CD14-positive monocyte (primary cell): ENCODE measurements at regions not wholly inside any gene's neighbourhood (a gene's known extent, or its start where the extent isn't known, plus 50 kb on each side); places are given as distances from the start of the nearest gene placed in this dataset.

Experiments
- DNase-seq, 3 donors: peaks; one replicate each; pipeline ENCODE4 v3.0.0-alpha.2; 2011 to 2022
- H2AFZ ChIP-seq: 2 replicates; pipeline ENCODE4 v1.6.0; 2012; ENCODE audit warnings: mild to moderate bottlenecking, low read depth, low read length, inconsistent platforms; ENCODE audit not compliant: insufficient read depth, poor library complexity, severe bottlenecking
- H3K27ac ChIP-seq, 2 donors: 1 replicate in 1 of 2; 2 replicates in 1 of 2; pipeline ENCODE4 v1.5.1; 2012 to 2013; ENCODE audit warnings: low read length in 2 of 2, control low read depth in 1 of 2, inconsistent platforms in 1 of 2, low read depth in 1 of 2, mild to moderate bottlenecking in 1 of 2
- H3K27me3 ChIP-seq, 2 donors: one replicate each; pipeline versions ENCODE4 v1.6.0 to v1.6.1; 2011 to 2013; ENCODE audit warnings: low read length in 2 of 2; ENCODE audit not compliant: control insufficient read depth in 2 of 2, insufficient read depth in 2 of 2
- H3K36me3 ChIP-seq, 2 donors: replicated peaks in 1 of 2; 1 replicate in 1 of 2; 2 replicates in 1 of 2; pipeline versions ENCODE4 v1.5.1 to v1.6.1; 2012 to 2013; ENCODE audit warnings: low read length in 2 of 2, control low read depth in 1 of 2, inconsistent platforms in 1 of 2, mild to moderate bottlenecking in 1 of 2; ENCODE audit not compliant: insufficient read depth in 2 of 2, control insufficient read depth in 1 of 2
- H3K4me1 ChIP-seq, 2 donors: 1 replicate in 1 of 2; 2 replicates in 1 of 2; pipeline versions ENCODE4 v1.5.1 to v1.6.1; 2012 to 2013; ENCODE audit warnings: low read length in 2 of 2, control low read depth in 1 of 2, inconsistent platforms in 1 of 2, mild to moderate bottlenecking in 1 of 2, moderate library complexity in 1 of 2; ENCODE audit not compliant: insufficient read depth in 2 of 2, control insufficient read depth in 1 of 2
- H3K4me2 ChIP-seq: replicated peaks from 2 replicates; pipeline ENCODE3; 2012; ENCODE audit warnings: low read length, moderate library complexity, mild to moderate bottlenecking; ENCODE audit not compliant: poor library complexity, severe bottlenecking; ENCODE audit errors: extremely low read depth
- H3K4me3 ChIP-seq, 3 experiments: fragments of 200-600 bp in 1 of 3; sonication (generic) in 1 of 3; replicated peaks in 1 of 3; 1 replicate in 2 of 3; 2 replicates in 1 of 3; pipeline ENCODE4 v1.5.1; 2011 to 2013; ENCODE audit warnings: low read length in 3 of 3, mild to moderate bottlenecking in 3 of 3, control low read depth in 2 of 3, low read depth in 2 of 3, inconsistent platforms in 1 of 3, moderate library complexity in 1 of 3
- H3K79me2 ChIP-seq: 2 replicates; pipeline ENCODE4 v1.6.0; 2012; ENCODE audit warnings: mild to moderate bottlenecking, control low read depth, inconsistent platforms, low read length, moderate library complexity; ENCODE audit not compliant: insufficient read depth
- H3K9ac ChIP-seq: 2 replicates; pipeline ENCODE4 v1.6.0; 2017; ENCODE audit warnings: low read length, mild to moderate bottlenecking; ENCODE audit not compliant: insufficient read depth, poor library complexity, severe bottlenecking
- H3K9me3 ChIP-seq, 2 donors: replicated peaks in 1 of 2; 1 replicate in 1 of 2; 2 replicates in 1 of 2; pipeline versions ENCODE4 v1.5.1 to v1.6.1; 2012 to 2013; ENCODE audit warnings: low read length in 2 of 2, control low read depth in 1 of 2; ENCODE audit not compliant: control insufficient read depth in 1 of 2, insufficient read depth in 1 of 2
- H4K20me1 ChIP-seq: 2 replicates; pipeline ENCODE4 v1.6.0; 2012; ENCODE audit warnings: mild to moderate bottlenecking, low read length, control low read depth, moderate library complexity; ENCODE audit not compliant: insufficient read depth
- H3K27ac Mint-ChIP-seq, 7 donors: one replicate each; pipeline ENCODE4 v1.8.0; 2020; ENCODE audit warnings: mild to moderate bottlenecking in 7 of 7, mixed read lengths in 7 of 7, moderate library complexity in 6 of 7, inconsistent platforms in 2 of 7
- H3K27me3 Mint-ChIP-seq, 3 donors: one replicate each; pipeline ENCODE4 v1.8.0; 2021 to 2022; ENCODE audit warnings: low read depth in 3 of 3, mild to moderate bottlenecking in 3 of 3, mixed read lengths in 3 of 3, moderate library complexity in 3 of 3, inconsistent platforms in 1 of 3
- H3K36me3 Mint-ChIP-seq, 2 donors: one replicate each; pipeline ENCODE4 v1.8.0; 2020; ENCODE audit warnings: mixed read lengths in 2 of 2, inconsistent platforms in 1 of 2, mild to moderate bottlenecking in 1 of 2
- H3K4me1 Mint-ChIP-seq: one replicate; pipeline ENCODE4 v1.8.0; 2020; ENCODE audit warnings: mild to moderate bottlenecking, mixed read lengths
- H3K4me3 Mint-ChIP-seq, 2 donors: one replicate each; pipeline ENCODE4 v1.8.0; 2020; ENCODE audit warnings: mild to moderate bottlenecking in 2 of 2, mixed read lengths in 2 of 2, moderate library complexity in 1 of 2
- H3K9me3 Mint-ChIP-seq, 7 donors: one replicate each; pipeline ENCODE4 v1.8.0; 2020 to 2022; ENCODE audit warnings: mixed read lengths in 7 of 7, mild to moderate bottlenecking in 6 of 7, moderate library complexity in 6 of 7, inconsistent platforms in 2 of 7
- CTCF ChIP-seq: fragments of 200-600 bp; IDR thresholded peaks from one replicate; pipeline ENCODE4 v1.8.0; 2022; ENCODE audit warnings: antibody characterized with exemption, mild to moderate bottlenecking
- WGBS: methylation state at CpG from one replicate; pipeline ENCODE4 v1.1.5; 2013; ENCODE audit warnings: missing lambda C conversion rate; ENCODE audit not compliant: insufficient coverage; 5-methylcytosine and 5-hydroxymethylcytosine counted together
- intact Hi-C, 2 donors: fragments of 100-400 bp; cut with micrococcal nuclease; formaldehyde crosslinking; loops; one replicate each; pipeline versions ENCODE4 v1.15.0 to v1.15.1; 2023

- H3K36me3 ChIP-seq, result no peaks in the 10 kb centered on the region
- H3K27me3 ChIP-seq, result no peaks in the 10 kb centered on the region
- H3K27ac Mint-ChIP-seq, result no peak overlapping the region
- H2AFZ ChIP-seq, result no peak overlapping the region
- WGBS, result no CpG with 5 or more reads among the region's 4 CpGs
- H4K20me1 ChIP-seq, result no peaks in the 10 kb centered on the region
- H3K4me3 ChIP-seq, result no peak overlapping the region
- peaks cover 0 to 3% (median under 1%) of the 10 kb centered on the region in 7 donors for H3K9me3 Mint-ChIP-seq
- H3K27ac ChIP-seq, result no peak overlapping the region
- H3K4me1 ChIP-seq, result no peaks in the 10 kb centered on the region
- no peak for DNase-seq
- intact Hi-C loops, result no loop called here
- no peak overlapping the region for H3K4me3 Mint-ChIP-seq
- H3K4me2 ChIP-seq, result no peak overlapping the region
- H3K27me3 Mint-ChIP-seq, result peaks cover 0 to 2% (median 2%) of the 10 kb centered on the region in 3 donors
- no peaks in the 10 kb centered on the region for H3K4me1 Mint-ChIP-seq
- H3K36me3 Mint-ChIP-seq, result no peaks in the 10 kb centered on the region
- no peaks in the 10 kb centered on the region for H3K79me2 ChIP-seq
- no peak for TF ChIP-seq CTCF
- H3K9me3 ChIP-seq, result no peaks in the 10 kb centered on the region
- H3K9ac ChIP-seq, result no peak overlapping the region
Measured at GRCh38 chr4:158346576-158346975, 136.3 kb downstream of the TMEM144 start.

GRCh38 chr4:158347556-158347955 is 137.3 kb downstream of the TMEM144 start:
- Mint-ChIP-seq H3K27me3 (peaks cover 0 to 2% (median 2%) of the 10 kb centered on the region in 3 donors), H3K4me3 (no peak overlapping the region), H3K27ac (no peak overlapping the region), H3K4me1 (no peaks in the 10 kb centered on the region), H3K36me3 (no peaks in the 10 kb centered on the region), H3K9me3 (peaks cover 0 to 3% (median 2%) of the 10 kb centered on the region in 7 donors)
- Histone ChIP-seq H3K79me2 (no peaks in the 10 kb centered on the region), H2AFZ (no peak overlapping the region), H3K27me3 (no peaks in the 10 kb centered on the region), H3K9ac (no peak overlapping the region), H3K9me3 (no peaks in the 10 kb centered on the region), H3K27ac (no peak overlapping the region), H3K4me1 (no peaks in the 10 kb centered on the region), H3K36me3 (no peaks in the 10 kb centered on the region), H3K4me2 (no peak overlapping the region), H4K20me1 (no peaks in the 10 kb centered on the region), H3K4me3 (no peak overlapping the region)
- intact Hi-C loops, result no loop called here
- DNase-seq, result no peak
- no peak for TF ChIP-seq CTCF
- no CpG with 5 or more reads among the region's 1 CpG for WGBS
